DOHH2 (cell line): ENCODE measurements at regions not wholly inside any gene's neighbourhood (a gene's known extent, or its start where the extent isn't known, plus 50 kb on each side); places are given as distances from the start of the nearest gene placed in this dataset.

Experiments used
- H3F3A ChIP-seq: fragments of 200-600 bp; sonication (generic), shearing (Covaris generic); 2 replicates; pipeline ENCODE4 v1.6.0; 2016; ENCODE audit warnings: antibody characterized with exemption, mild to moderate bottlenecking; ENCODE audit not compliant: control insufficient read depth, insufficient read depth
- H3K27ac ChIP-seq: fragments of 200-600 bp; sonication (generic); 2 replicates; pipeline ENCODE4 v1.5.1; 2014; ENCODE audit warnings: low read depth, mild to moderate bottlenecking, low read length, moderate library complexity
- H3K27me3 ChIP-seq: fragments of 200-600 bp; sonication (generic); 2 replicates; pipeline ENCODE4 v1.6.1; 2014; ENCODE audit warnings: mild to moderate bottlenecking, low read length, mixed read lengths; ENCODE audit not compliant: control insufficient read depth
- H3K36me3 ChIP-seq: fragments of 200-600 bp; sonication (generic); 2 replicates; pipeline ENCODE4 v1.6.1; 2014; ENCODE audit warnings: mild to moderate bottlenecking, low read length, moderate library complexity, mixed read lengths; ENCODE audit not compliant: control insufficient read depth
- H3K4me1 ChIP-seq: fragments of 200-600 bp; sonication (generic); 2 replicates; pipeline ENCODE4 v1.6.1; 2014; ENCODE audit warnings: mild to moderate bottlenecking, low read length, mixed read lengths; ENCODE audit not compliant: control insufficient read depth
- H3K4me2 ChIP-seq: fragments of 200-600 bp; sonication (generic); 2 replicates; pipeline ENCODE4 v1.6.0; 2014; ENCODE audit warnings: mild to moderate bottlenecking, low read length, moderate library complexity
- H3K4me3 ChIP-seq: fragments of 200-600 bp; sonication (generic); 2 replicates; pipeline ENCODE4 v1.5.1; 2014; ENCODE audit warnings: mild to moderate bottlenecking, low read length, mixed read lengths
- H3K79me2 ChIP-seq: fragments of 200-600 bp; sonication (generic); 2 replicates; pipeline ENCODE4 v1.6.1; 2014; ENCODE audit warnings: mild to moderate bottlenecking, low read length, mixed read lengths; ENCODE audit not compliant: control insufficient read depth
- H3K9me2 ChIP-seq: fragments of 200-600 bp; sonication (generic); replicated peaks from 2 replicates; pipeline ENCODE4 v1.6.1; 2014; ENCODE audit warnings: mild to moderate bottlenecking, low read length, mixed read lengths; ENCODE audit not compliant: control insufficient read depth
- H3K9me3 ChIP-seq: fragments of 200-600 bp; sonication (generic); 2 replicates; pipeline ENCODE4 v1.6.1; 2014; ENCODE audit warnings: antibody characterized with exemption, low read length, mixed read lengths; ENCODE audit not compliant: control insufficient read depth, insufficient read depth
- H4K20me1 ChIP-seq: fragments of 200-600 bp; sonication (generic); 2 replicates; pipeline ENCODE4 v1.6.0; 2014; ENCODE audit warnings: low read depth, mild to moderate bottlenecking, antibody characterized with exemption, low read length, moderate library complexity; ENCODE audit not compliant: control insufficient read depth, insufficient read depth
- CTCF ChIP-seq: fragments of 200-600 bp; sonication (generic); IDR thresholded peaks from one replicate; pipeline ENCODE4 v1.5.1; 2014; ENCODE audit warnings: antibody characterized with exemption, mild to moderate bottlenecking, low read depth, low read length; ENCODE audit not compliant: poor library complexity, severe bottlenecking
- EZH2phosphoT487 ChIP-seq: fragments of 200-600 bp; sonication (generic); IDR thresholded peaks from 2 replicates; pipeline ENCODE4 v1.6.1; 2017; ENCODE audit warnings: borderline replicate concordance, mild to moderate bottlenecking, antibody characterized with exemption, low read length, moderate library complexity, mixed read lengths

GRCh38 chr7:136665878-136666509 lies 202.5 kb upstream of the CHRM2 start:
- Histone ChIP-seq H3K27ac (no peak overlapping the region), H3K79me2 (no peaks in the 10 kb centered on the region), H3K4me3 (no peak overlapping the region), H3K27me3 (no peaks in the 10 kb centered on the region), H3K4me2 (no peak overlapping the region), H3F3A (no peaks in the 10 kb centered on the region), H3K9me2 (no peaks in the 10 kb centered on the region), H3K4me1 (no peaks in the 10 kb centered on the region), H3K9me3 (no peaks in the 10 kb centered on the region), H3K36me3 (no peaks in the 10 kb centered on the region), H4K20me1 (no peaks in the 10 kb centered on the region)
- TF ChIP-seq CTCF (no peak), EZH2phosphoT487 (no peak)

GRCh38 chr7:136664537-136664936 lies 203.9 kb upstream of the CHRM2 start:
- Histone ChIP-seq H3K4me2 (no peak overlapping the region), H3F3A (no peaks in the 10 kb centered on the region), H3K4me1 (no peaks in the 10 kb centered on the region), H3K9me2 (no peaks in the 10 kb centered on the region), H3K27ac (no peak overlapping the region), H3K27me3 (no peaks in the 10 kb centered on the region), H4K20me1 (no peaks in the 10 kb centered on the region), H3K36me3 (no peaks in the 10 kb centered on the region), H3K9me3 (no peaks in the 10 kb centered on the region), H3K4me3 (no peak overlapping the region), H3K79me2 (no peaks in the 10 kb centered on the region)
- no peak for TF ChIP-seq EZH2phosphoT487
- TF ChIP-seq CTCF: no peak

DNA sequence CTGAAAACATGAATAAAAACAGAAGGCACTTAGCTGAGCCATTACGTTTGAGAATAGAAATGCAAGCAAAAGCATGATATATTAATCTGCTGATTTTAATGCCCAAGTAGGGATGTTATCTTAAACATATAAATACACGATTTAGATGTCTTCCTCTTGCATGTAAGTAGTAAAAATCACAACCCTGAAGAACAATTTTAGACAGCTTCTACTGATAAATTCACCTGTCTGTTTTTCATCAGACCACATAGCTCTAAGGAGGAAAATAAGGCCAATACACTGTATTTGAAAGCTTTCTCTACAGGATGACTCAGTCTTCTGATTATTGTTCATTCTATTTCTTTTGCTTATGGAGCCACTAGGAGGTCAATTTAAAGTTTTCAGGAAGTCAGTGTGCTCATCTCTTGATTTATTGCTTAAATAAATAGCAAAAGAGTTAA lies 210.9 kb upstream of the CHRM2 start:
- Histone ChIP-seq H3K4me1 (no peaks in the 10 kb centered on the region), H3K27ac (no peak overlapping the region)

More for the DNA sequence above, 210.9 kb upstream of the CHRM2 start:
- TF ChIP-seq EZH2phosphoT487 (no peak), CTCF (no peak)
- Histone ChIP-seq H3K4me2 (no peak overlapping the region), H3K79me2 (no peaks in the 10 kb centered on the region), H3K36me3 (no peaks in the 10 kb centered on the region), H3K4me3 (no peak overlapping the region), H3K9me2 (no peaks in the 10 kb centered on the region), H3F3A (no peaks in the 10 kb centered on the region), H4K20me1 (no peaks in the 10 kb centered on the region), H3K9me3 (no peaks in the 10 kb centered on the region), H3K27me3 (no peaks in the 10 kb centered on the region)
